NCI-H524 (cell line): ENCODE measurements at regions not wholly inside any gene's neighbourhood (a gene's known extent, or its start where the extent isn't known, plus 50 kb on each side); places are given as distances from the start of the nearest gene placed in this dataset.
"Not testable (repeated sequence)": the region's sequence is repeated elsewhere in the genome, so short reads cannot be mapped to it uniquely, and the experiment has no call there.

Experiments
- DNase-seq, 2 experiments: peaks; one replicate each; lab custom pipeline; 2025; lab: John Stamatoyannopoulos, UW

DNA sequence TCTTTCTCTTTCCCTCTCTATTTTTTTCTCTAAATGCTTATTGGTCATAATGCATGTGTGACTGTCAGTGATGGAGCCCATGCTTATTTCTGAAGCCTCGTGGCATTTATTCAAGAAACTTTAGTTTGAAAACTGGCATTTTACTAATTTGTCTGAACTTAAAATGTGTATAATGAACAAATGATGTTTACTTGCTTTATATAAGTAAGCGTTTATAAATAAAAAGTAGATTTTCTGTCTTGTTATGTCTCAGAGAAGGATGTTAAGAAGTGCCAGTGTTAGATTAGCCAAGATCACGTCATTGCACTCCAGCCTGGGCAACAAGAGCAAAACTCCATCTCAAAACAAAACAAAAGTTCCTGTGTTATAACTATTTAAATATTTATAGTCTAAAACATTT lies 1568.1 kb downstream of the EFNB2 start:
- no peak for DNase-seq

GRCh38 chr13:104962411-104962810 lies 1573.1 kb downstream of the EFNB2 start:
- DNase-seq: peak; percentile 1 to 70

- no peak for DNase-seq
These were observed 1574.2 kb downstream of the EFNB2 start for GRCh38 chr13:104961246-104961645.

- DNase-seq: no peak
These were observed 1581.3 kb downstream of the EFNB2 start for GRCh38 chr13:104954210-104954609.

DNA sequence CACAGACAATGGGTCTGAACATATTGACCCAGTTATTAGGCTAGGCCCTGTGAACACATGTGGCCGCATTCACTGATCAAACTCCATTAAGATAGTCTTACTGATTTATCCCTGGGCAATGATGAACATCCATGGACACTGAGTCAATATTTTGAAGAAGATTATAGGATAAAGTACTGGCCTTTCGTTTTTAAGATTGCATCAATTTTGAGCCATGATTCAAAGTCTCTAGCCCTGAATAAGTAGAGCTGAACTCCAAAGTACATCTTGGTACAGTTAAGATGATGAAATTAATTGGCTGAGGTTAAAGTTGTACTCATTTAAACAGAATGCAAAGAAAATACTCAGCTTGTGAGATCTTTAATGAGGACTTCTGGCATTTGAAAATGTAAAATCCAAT lies 1581.9 kb downstream of the EFNB2 start:
- no peak for DNase-seq

DNA sequence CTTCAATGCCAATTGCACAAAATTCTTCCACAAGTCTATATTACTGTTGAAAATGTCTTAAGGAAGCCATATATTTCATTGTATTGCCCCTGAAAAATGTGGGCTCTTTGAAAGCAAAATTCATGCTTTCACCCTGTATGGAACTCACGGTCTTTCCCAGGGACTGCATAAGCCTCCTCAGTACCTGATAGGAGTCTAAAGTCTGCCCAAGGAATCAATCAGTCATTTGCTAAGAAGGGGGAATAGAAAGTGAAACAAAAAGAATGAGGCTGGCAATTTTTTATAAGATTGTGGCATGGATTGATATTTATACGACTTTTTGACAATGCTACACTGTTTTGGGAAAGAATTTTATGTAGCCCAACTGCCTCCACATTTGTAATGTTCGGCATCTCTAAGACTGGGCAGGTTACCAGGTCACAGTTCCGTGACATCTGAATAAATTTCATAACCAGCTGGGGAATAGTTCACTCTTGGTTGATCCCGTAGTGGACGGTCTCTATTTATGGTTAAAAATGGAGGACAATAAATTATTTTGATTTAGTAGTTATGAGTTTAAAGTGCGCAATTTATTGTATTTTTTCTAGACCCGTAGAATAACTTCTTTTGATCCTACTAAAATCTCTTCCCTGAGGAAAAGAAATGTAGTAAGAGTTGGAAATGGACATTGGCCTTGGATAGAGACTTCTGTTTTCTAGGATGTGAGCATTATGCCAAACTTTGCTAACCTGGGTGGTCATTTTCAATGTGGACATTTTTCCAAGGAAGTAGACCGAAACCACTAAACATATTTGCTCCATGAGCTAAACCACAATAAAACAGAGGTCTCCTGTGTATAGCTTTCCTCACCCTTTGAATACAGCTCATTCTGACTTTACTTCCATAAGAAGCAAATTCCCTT lies 1585.4 kb downstream of the EFNB2 start:
- DNase-seq: no peak

DNA sequence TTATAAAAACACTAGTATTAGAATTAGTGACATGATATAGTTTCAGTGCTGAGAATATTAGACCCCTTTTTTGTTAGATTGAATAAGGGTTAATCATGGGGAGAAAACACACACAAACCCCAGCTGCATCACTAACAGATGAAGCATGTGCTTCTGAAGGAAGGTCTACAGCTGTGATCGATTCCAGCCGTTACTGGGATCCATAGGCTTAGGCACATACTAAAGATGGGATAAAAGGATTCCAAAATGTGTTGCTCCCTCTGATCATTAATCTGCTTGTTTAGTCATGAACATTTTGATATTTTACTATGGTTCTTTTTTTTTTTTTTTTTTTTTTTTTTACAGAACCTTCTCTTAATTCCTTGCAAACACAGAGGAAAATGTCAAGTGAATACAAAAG lies 1591.3 kb downstream of the EFNB2 start:
- DNase-seq: no peak

GRCh38 chr13:104943331-104943730 lies 1592.1 kb downstream of the EFNB2 start:
- DNase-seq: no peak

GRCh38 chr13:104937881-104938280 lies 1597.6 kb downstream of the EFNB2 start:
- no peak for DNase-seq

GRCh38 chr13:104936304-104936703 lies 1599.2 kb downstream of the EFNB2 start:
- no peak for DNase-seq

- DNase-seq: not testable (repeated sequence)
These were observed 1614.9 kb downstream of the EFNB2 start for GRCh38 chr13:104920513-104920912.

DNA sequence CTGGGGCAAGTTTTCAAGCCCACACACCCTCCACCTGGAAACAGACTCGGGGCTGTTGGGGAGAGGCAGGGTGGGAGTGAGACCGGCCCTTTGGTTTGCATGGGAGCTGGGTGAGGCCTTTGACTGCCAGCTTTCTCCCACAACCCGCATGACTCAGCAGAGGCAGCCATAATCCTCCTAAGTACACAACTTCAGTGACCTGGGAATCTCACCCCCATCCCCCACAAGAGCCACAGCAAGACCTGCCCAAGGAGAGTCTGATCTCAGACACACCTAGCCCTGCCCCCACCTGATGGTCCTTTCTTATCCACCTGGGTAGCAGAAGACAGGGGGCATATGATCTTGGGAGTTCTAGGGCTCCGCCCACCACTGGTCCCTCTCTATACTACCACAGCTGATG lies 1615.4 kb downstream of the EFNB2 start:
- DNase-seq: no peak

GRCh38 chr13:104900191-104900817 lies 1635.2 kb downstream of the EFNB2 start:
- no peak for DNase-seq

- no peak for DNase-seq
These were observed 1637.0 kb downstream of the EFNB2 start for GRCh38 chr13:104898484-104898883.

- no peak for DNase-seq
These were observed 1639.9 kb downstream of the EFNB2 start for GRCh38 chr13:104895521-104895920.

DNA sequence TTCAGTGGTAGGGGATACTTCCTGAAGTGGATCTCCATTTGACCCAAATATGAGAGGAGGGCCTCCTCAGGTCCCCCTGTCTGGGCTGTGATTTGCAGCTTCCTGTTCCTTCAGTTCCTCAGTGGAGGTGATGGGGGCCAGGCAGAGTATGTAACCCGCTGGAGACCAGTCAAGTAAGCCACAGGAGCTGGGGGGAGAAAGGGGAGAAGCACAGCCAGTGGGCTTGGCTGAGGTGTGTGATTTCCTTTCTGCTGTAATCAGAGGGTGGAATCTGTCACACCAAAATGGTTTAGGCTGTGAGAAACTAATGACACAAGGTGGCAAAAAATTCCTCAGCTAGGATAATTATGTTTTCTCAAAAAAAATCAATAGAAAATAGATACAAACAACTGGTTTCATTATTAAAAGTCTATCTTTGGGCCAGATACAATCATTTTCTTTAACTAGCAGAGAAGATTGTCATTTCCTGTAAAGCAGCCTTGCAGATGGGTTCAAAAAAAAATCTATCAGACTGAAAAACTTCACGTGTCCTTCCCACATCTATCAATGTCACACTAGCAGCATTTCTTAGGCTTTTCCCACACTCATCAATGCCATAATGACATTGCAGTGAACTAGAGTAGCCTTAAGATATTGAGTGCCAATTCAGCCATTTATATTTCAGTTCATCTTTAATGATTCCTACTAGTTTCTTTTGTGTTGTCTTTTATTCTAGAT lies 1660.3 kb downstream of the EFNB2 start:
- no peak for DNase-seq

- no peak for DNase-seq
These were observed 1663.3 kb downstream of the EFNB2 start for GRCh38 chr13:104872153-104872552.

DNA sequence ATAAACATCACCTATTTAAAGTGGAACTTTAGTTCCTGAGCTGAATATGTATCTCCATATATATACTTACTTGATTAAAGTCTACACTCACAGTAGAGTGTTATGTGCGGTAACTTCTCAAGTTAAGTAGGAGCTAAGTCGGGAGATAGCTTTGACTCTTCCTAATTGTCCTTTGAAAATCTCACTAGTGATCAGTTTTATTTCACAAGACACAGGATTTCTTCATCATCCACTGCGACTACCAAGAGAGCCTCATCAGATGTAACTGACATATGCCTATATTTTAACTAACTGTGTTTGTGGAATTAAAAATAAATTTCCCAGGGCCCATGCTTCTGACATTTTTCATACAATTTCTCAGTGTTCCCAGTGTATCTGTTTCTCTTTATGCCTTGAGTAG lies 1664.0 kb downstream of the EFNB2 start:
- DNase-seq: no peak

DNA sequence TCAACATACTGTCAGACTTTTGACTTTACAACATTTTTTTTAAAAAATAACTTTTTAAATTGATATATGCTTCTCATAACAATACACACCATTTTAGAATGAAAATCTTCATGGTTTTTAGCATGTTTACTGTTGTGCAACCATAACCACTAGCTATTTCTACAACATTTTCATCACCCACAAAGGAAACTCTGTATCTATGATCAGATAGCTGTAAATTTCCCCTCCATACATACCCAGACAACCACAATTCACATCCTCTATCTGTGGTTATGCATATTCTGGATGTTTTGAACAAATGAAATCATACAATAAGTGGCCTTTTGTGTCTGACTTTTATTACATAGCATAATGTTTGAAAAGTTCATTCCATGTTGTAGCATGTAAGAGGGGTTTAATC lies 1666.0 kb downstream of the EFNB2 start:
- no peak for DNase-seq

- DNase-seq: no peak
These were observed 1666.7 kb downstream of the EFNB2 start for GRCh38 chr13:104868806-104869205.

DNA sequence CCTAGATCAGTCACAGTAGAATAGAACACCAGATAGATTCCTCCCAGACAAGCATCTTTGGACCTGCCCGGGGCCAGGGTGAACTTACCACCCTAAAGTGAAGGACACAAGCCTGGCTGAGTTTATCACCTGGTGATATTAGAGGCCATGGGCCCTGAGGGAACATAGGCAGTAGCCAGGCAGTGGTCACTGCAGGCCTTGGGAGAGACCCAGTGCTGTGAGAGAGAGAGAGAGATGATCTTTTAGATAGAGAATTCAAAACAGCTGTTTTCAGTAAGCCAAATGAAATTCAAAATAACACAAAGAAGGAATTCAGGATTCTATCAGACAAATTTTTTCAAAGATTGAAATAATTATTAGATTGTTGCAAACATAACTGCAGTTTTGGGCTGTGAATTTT lies 1679.9 kb downstream of the EFNB2 start:
- DNase-seq: no peak

- DNase-seq: no peak
These were observed 1680.8 kb downstream of the EFNB2 start for GRCh38 chr13:104854698-104855097.

GRCh38 chr13:104854007-104854406 lies 1681.5 kb downstream of the EFNB2 start:
- no peak for DNase-seq
